Subcutaneous abdominal adipose tissue (tissue), 5 donors: ENCODE measurements at regions not wholly inside any gene's neighbourhood (a gene's known extent, or its start where the extent isn't known, plus 50 kb on each side); places are given as distances from the start of the nearest gene placed in this dataset.
"Not testable (repeated sequence)": the region's sequence is repeated elsewhere in the genome, so short reads cannot be mapped to it uniquely, and the experiment has no call there.

Source experiments
- H3K27ac ChIP-seq: one replicate; pipeline ENCODE4 v1.7.0; 2013; ENCODE audit warnings: low read depth, mild to moderate bottlenecking, inconsistent platforms, low read length, moderate library complexity
- H3K27me3 ChIP-seq, 5 donors: one replicate each; pipeline ENCODE4 v1.7.0; 2013; ENCODE audit warnings: low read length in 5 of 5, inconsistent platforms in 1 of 5; ENCODE audit not compliant: control insufficient read depth in 5 of 5, insufficient read depth in 4 of 5
- H3K36me3 ChIP-seq, 5 donors: one replicate each; pipeline ENCODE4 v1.7.0; 2013; ENCODE audit warnings: low read length in 5 of 5; ENCODE audit not compliant: control insufficient read depth in 5 of 5, insufficient read depth in 5 of 5
- H3K4me1 ChIP-seq, 5 donors: one replicate each; pipeline ENCODE4 v1.7.0; 2013; ENCODE audit warnings: low read length in 5 of 5, mild to moderate bottlenecking in 3 of 5, moderate library complexity in 1 of 5; ENCODE audit not compliant: control insufficient read depth in 5 of 5, insufficient read depth in 5 of 5
- H3K4me3 ChIP-seq, 5 donors: one replicate each; pipeline ENCODE4 v1.7.0; 2013; ENCODE audit warnings: low read length in 5 of 5, low read depth in 1 of 5
- H3K9ac ChIP-seq, 5 donors: one replicate each; pipeline ENCODE4 v1.7.0; 2013; ENCODE audit warnings: low read length in 5 of 5, mild to moderate bottlenecking in 4 of 5, moderate library complexity in 3 of 5
- H3K9me3 ChIP-seq, 5 donors: one replicate each; pipeline ENCODE4 v1.7.0; 2013; ENCODE audit warnings: low read length in 5 of 5; ENCODE audit not compliant: control insufficient read depth in 5 of 5
- donor health status: healthy.
- donor health status: healthy.
- donor health status: healthy.
- donor health status: healthy.
- donor health status: healthy.

- Histone ChIP-seq H3K9me3 (peaks cover 0 to 3% (median 0%) of the 10 kb centered on the region in 5 donors), H3K9ac (no peak overlapping the region), H3K27ac (no peak overlapping the region), H3K4me1 (no peaks in the 10 kb centered on the region), H3K36me3 (no peaks in the 10 kb centered on the region), H3K27me3 (no peaks in the 10 kb centered on the region), H3K4me3 (no peak overlapping the region)
Measured at GRCh38 chr14:58994130-58994529, 194.3 kb upstream of the DAAM1 start.

GRCh38 chr14:59004012-59004411, 184.5 kb upstream of the DAAM1 start:
- no peaks in the 10 kb centered on the region for H3K27me3 ChIP-seq
- H3K4me1 ChIP-seq: no peaks in the 10 kb centered on the region
- no peak overlapping the region for H3K9ac ChIP-seq
- H3K9me3 ChIP-seq: no peaks in the 10 kb centered on the region
- no peak overlapping the region for H3K27ac ChIP-seq
- H3K4me3 ChIP-seq: no peak overlapping the region
- H3K36me3 ChIP-seq: no peaks in the 10 kb centered on the region

- not testable (repeated sequence) for H3K9me3 ChIP-seq, H3K4me1 ChIP-seq, H3K4me3 ChIP-seq, H3K27me3 ChIP-seq, H3K27ac ChIP-seq, H3K9ac ChIP-seq, H3K36me3 ChIP-seq
Measured at GRCh38 chr14:59006179-59006578, 182.3 kb upstream of the DAAM1 start.

- Histone ChIP-seq H3K4me3 (no peak overlapping the region), H3K27me3 (no peaks in the 10 kb centered on the region), H3K27ac (no peak overlapping the region), H3K36me3 (no peaks in the 10 kb centered on the region), H3K9ac (no peak overlapping the region), H3K9me3 (peaks cover 0 to 16% (median 10%) of the 10 kb centered on the region in 5 donors), H3K4me1 (no peaks in the 10 kb centered on the region)
Measured at GRCh38 chr14:59009967-59010366, 178.5 kb upstream of the DAAM1 start.

GRCh38 chr14:59013672-59014298, 174.7 kb upstream of the DAAM1 start:
- no peak overlapping the region for H3K27ac ChIP-seq
- H3K9ac ChIP-seq: no peak overlapping the region
- H3K36me3 ChIP-seq: no peaks in the 10 kb centered on the region
- no peak overlapping the region for H3K4me3 ChIP-seq
- peaks cover 0 to 16% (median 10%) of the 10 kb centered on the region in 5 donors for H3K9me3 ChIP-seq
- H3K4me1 ChIP-seq: no peaks in the 10 kb centered on the region
- peaks cover 0 to 6% (median 0%) of the 10 kb centered on the region in 5 donors for H3K27me3 ChIP-seq

- Histone ChIP-seq H3K9me3 (peaks cover 0 to 16% (median 10%) of the 10 kb centered on the region in 5 donors), H3K27ac (no peak overlapping the region), H3K27me3 (peaks cover 0 to 6% (median 0%) of the 10 kb centered on the region in 5 donors), H3K9ac (no peak overlapping the region), H3K4me3 (no peak overlapping the region), H3K4me1 (no peaks in the 10 kb centered on the region), H3K36me3 (no peaks in the 10 kb centered on the region)
Measured at GRCh38 chr14:59015482-59015881, 173.0 kb upstream of the DAAM1 start.

GRCh38 chr14:59017285-59017965, 171.0 kb upstream of the DAAM1 start:
- Histone ChIP-seq H3K4me3 (no peak overlapping the region), H3K36me3 (no peaks in the 10 kb centered on the region)

GRCh38 chr14:59018460-59018859, 170.0 kb upstream of the DAAM1 start:
- H3K4me1 ChIP-seq: no peaks in the 10 kb centered on the region
- H3K27me3 ChIP-seq: peaks cover 0 to 10% (median 0%) of the 10 kb centered on the region in 5 donors
- H3K4me3 ChIP-seq: no peak overlapping the region
- H3K27ac ChIP-seq: no peak overlapping the region
- peaks cover 0 to 5% (median 4%) of the 10 kb centered on the region in 5 donors for H3K9me3 ChIP-seq
- no peaks in the 10 kb centered on the region for H3K36me3 ChIP-seq
- no peak overlapping the region for H3K9ac ChIP-seq

More at GRCh38 chr14:59017285-59017965, 171.0 kb upstream of the DAAM1 start:
- Histone ChIP-seq H3K27me3 (peaks cover 0 to 9% (median 0%) of the 10 kb centered on the region in 5 donors), H3K9me3 (peaks cover 0 to 10% (median 6%) of the 10 kb centered on the region in 5 donors), H3K9ac (no peak overlapping the region), H3K27ac (no peak overlapping the region), H3K4me1 (no peaks in the 10 kb centered on the region)

GRCh38 chr14:59018978-59019377, 169.5 kb upstream of the DAAM1 start:
- Histone ChIP-seq H3K4me3 (no peak overlapping the region), H3K9me3 (peaks cover 0 to under 1% (median under 1%) of the 10 kb centered on the region in 5 donors), H3K9ac (no peak overlapping the region), H3K36me3 (no peaks in the 10 kb centered on the region), H3K4me1 (no peaks in the 10 kb centered on the region), H3K27me3 (peaks cover 0 to 10% (median 0%) of the 10 kb centered on the region in 5 donors), H3K27ac (no peak overlapping the region)

GRCh38 chr14:59020382-59020781, 168.1 kb upstream of the DAAM1 start:
- Histone ChIP-seq H3K36me3 (no peaks in the 10 kb centered on the region), H3K27me3 (peaks cover 0 to 9% (median 0%) of the 10 kb centered on the region in 5 donors), H3K4me3 (no peak overlapping the region), H3K9me3 (no peaks in the 10 kb centered on the region), H3K9ac (no peak overlapping the region), H3K27ac (no peak overlapping the region), H3K4me1 (no peaks in the 10 kb centered on the region)
